GM12892 (cell line): ENCODE measurements at regions not wholly inside any gene's neighbourhood (a gene's known extent, or its start where the extent isn't known, plus 50 kb on each side); places are given as distances from the start of the nearest gene placed in this dataset.

Source experiments
- POLR2A ChIP-seq: IDR thresholded peaks from 2 replicates; pipeline ENCODE4 v1.6.1; 2011; ENCODE audit warnings: low read depth, low read length, control low read depth
- POLR2AphosphoS5 ChIP-seq: IDR thresholded peaks from 2 replicates; pipeline ENCODE4 v1.6.1; 2011; ENCODE audit warnings: low read depth, low read length, control low read depth

DNA sequence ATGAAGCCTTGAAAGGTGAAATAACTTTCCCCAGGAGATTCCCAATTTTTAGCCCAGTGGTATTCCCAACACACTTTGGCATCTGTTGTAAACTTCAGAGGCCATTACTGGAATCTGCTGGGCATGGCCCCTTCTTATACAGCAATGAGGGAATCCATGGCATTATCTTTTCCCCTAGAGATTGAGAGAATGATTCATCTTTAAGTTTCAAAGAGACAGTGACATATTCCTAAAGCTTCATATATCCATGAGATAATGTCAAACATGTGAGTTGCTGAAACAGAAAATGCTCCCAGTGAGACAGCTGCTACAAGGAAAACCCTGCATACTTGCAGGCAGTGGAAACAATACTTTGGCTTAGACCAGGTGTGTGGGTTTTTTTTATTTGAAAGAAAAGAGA is 51.1 kb upstream of the DLX2 start:
- TF ChIP-seq POLR2AphosphoS5 = no peak
- TF ChIP-seq POLR2A = no peak
